Activated CD4-positive, alpha-beta T cell treated with anti-CD3 and anti-CD28 coated beads, Interleukin-2, amount 10 ng/mL, durations not matched to agents 7 days and 5 days (primary cell): ENCODE measurements at regions not wholly inside any gene's neighbourhood (a gene's known extent, or its start where the extent isn't known, plus 50 kb on each side); places are given as distances from the start of the nearest gene placed in this dataset.
"Not testable (repeated sequence)": the region's sequence is repeated elsewhere in the genome, so short reads cannot be mapped to it uniquely, and the experiment has no call there.

Experiments
- CTCF ChIA-PET: fragments of 350-600 bp; sonication (Branson Sonifier 250); formaldehyde crosslinking; loops from one replicate; lab custom pipeline; 2021; ENCODE audit warnings: antibody characterized with exemption; lab: Charles Lee
- POLR2A ChIA-PET: fragments of 350-600 bp; sonication (Branson Sonifier 250); formaldehyde crosslinking; loops from one replicate; lab custom pipeline; 2021; ENCODE audit warnings: antibody characterized with exemption; lab: Charles Lee
- DNase-seq: peaks from one replicate; pipeline ENCODE4 v3.0.0-alpha.2; 2020
- H3K27ac Mint-ChIP-seq: one replicate; pipeline ENCODE4 v1.8.0; 2021; ENCODE audit warnings: mild to moderate bottlenecking, moderate library complexity, mixed read lengths
- H3K27me3 Mint-ChIP-seq: one replicate; pipeline ENCODE4 v1.8.0; 2021; ENCODE audit warnings: mixed read lengths
- H3K36me3 Mint-ChIP-seq: one replicate; pipeline ENCODE4 v1.8.0; 2021; ENCODE audit warnings: low read depth, mixed read lengths
- H3K4me1 Mint-ChIP-seq: one replicate; pipeline ENCODE4 v1.8.0; 2021; ENCODE audit warnings: mixed read lengths
- H3K4me3 Mint-ChIP-seq: one replicate; pipeline ENCODE4 v1.8.0; 2021; ENCODE audit warnings: mild to moderate bottlenecking, moderate library complexity, mixed read lengths
- H3K9me3 Mint-ChIP-seq: one replicate; pipeline ENCODE4 v1.8.0; 2021; ENCODE audit warnings: mixed read lengths

GRCh38 chr10:100659361-100660098, 85.9 kb upstream of the PAX2 start:
- H3K27ac Mint-ChIP-seq: no peak overlapping the region

DNA sequence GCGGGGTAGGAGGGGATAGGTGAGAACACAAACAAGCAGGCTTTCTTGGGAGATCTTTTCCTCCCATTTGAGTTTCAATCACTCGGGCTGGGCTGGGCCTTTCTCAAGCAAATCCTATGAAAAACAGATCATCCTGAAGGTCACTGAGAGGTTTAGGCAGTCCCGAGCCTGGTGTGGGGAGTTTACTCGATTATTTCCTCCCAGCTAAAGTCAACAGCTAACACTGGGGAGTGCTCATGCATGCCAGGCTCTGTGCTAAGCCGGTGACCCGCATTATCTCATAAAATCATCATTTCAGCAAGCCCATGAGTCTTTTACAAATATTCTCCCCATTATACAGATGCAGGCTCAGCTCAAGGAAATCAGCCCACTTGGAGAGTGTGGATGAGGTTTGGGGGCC, 85.0 kb upstream of the PAX2 start:
- peaks cover 5% of the 10 kb centered on the region for H3K36me3 Mint-ChIP-seq
- H3K4me1 Mint-ChIP-seq: peaks cover 10% of the 10 kb centered on the region
- no peaks in the 10 kb centered on the region for H3K9me3 Mint-ChIP-seq
- peaks cover 76% of the 10 kb centered on the region for H3K27me3 Mint-ChIP-seq
- H3K4me3 Mint-ChIP-seq: no peak overlapping the region
- ChIA-PET POLR2A (no interaction called here), CTCF (no interaction called here)
- no peak for DNase-seq
- H3K27ac Mint-ChIP-seq: no peak overlapping the region

More at GRCh38 chr10:100659361-100660098, 85.9 kb upstream of the PAX2 start:
- no peak for DNase-seq
- CTCF ChIA-PET: no interaction called here
- H3K27me3 Mint-ChIP-seq: peaks cover 78% of the 10 kb centered on the region
- no peaks in the 10 kb centered on the region for H3K9me3 Mint-ChIP-seq
- peaks cover 7% of the 10 kb centered on the region for H3K36me3 Mint-ChIP-seq
- POLR2A ChIA-PET: no interaction called here
- peaks cover 17% of the 10 kb centered on the region for H3K4me1 Mint-ChIP-seq
- H3K4me3 Mint-ChIP-seq: no peak overlapping the region

GRCh38 chr10:100660945-100661344, 84.4 kb upstream of the PAX2 start:
- Mint-ChIP-seq H3K36me3 (peaks cover 2% of the 10 kb centered on the region), H3K4me1 (peaks cover 4% of the 10 kb centered on the region), H3K27ac (no peak overlapping the region), H3K4me3 (no peak overlapping the region), H3K9me3 (no peaks in the 10 kb centered on the region), H3K27me3 (peaks cover 71% of the 10 kb centered on the region)
- no peak for DNase-seq
- ChIA-PET POLR2A (no interaction called here), CTCF (no interaction called here)

- DNase-seq: no peak
- POLR2A ChIA-PET: no interaction called here
- no peak overlapping the region for H3K4me3 Mint-ChIP-seq
- CTCF ChIA-PET: no interaction called here
- H3K27me3 Mint-ChIP-seq: peaks cover 68% of the 10 kb centered on the region
- H3K4me1 Mint-ChIP-seq: peaks cover 4% of the 10 kb centered on the region
- no peaks in the 10 kb centered on the region for H3K9me3 Mint-ChIP-seq
- peaks cover 2% of the 10 kb centered on the region for H3K36me3 Mint-ChIP-seq
- no peak overlapping the region for H3K27ac Mint-ChIP-seq
These were observed 83.9 kb upstream of the PAX2 start for GRCh38 chr10:100661520-100661919.

DNA sequence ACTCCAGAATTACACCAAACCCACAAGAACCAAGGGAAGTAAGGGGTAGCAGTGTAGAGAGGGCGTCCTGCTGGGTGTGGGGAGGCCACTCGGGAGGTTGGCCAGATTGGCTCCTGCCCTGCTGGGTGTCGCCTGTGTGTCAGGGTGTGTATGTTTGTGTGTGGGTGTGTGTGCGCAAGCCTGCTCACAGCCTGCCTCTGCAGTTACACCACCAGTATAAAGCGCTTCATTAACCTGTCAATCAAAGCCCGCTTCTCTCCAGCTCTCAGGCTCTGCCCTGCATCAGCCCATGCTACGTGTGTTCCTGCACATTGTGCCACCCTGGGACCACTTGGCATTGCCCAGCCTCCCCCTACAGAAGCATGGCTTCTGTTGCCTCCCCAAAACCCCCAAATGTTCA, 83.3 kb upstream of the PAX2 start:
- H3K27me3 Mint-ChIP-seq: peaks cover 66% of the 10 kb centered on the region
- H3K9me3 Mint-ChIP-seq: no peaks in the 10 kb centered on the region
- H3K36me3 Mint-ChIP-seq: peaks cover 2% of the 10 kb centered on the region
- DNase-seq: no peak
- CTCF ChIA-PET: no interaction called here
- H3K4me1 Mint-ChIP-seq: peaks cover 4% of the 10 kb centered on the region
- no peak overlapping the region for H3K27ac Mint-ChIP-seq
- POLR2A ChIA-PET: no interaction called here
- no peak overlapping the region for H3K4me3 Mint-ChIP-seq

- H3K9me3 Mint-ChIP-seq: no peaks in the 10 kb centered on the region
- ChIA-PET POLR2A (interaction anchor here (0.6 kb wide), 1 partner anchor 36 kb away, joined by 3 read pairs; no protein-coding TSS in a partner anchor), CTCF (interaction anchor here (0.6 to 0.8 kb wide), 2 partner anchors 26 to 326 kb away, joined by 3 read pairs; no protein-coding TSS in a partner anchor)
- H3K4me3 Mint-ChIP-seq: no peak overlapping the region
- H3K36me3 Mint-ChIP-seq: no peaks in the 10 kb centered on the region
- H3K27me3 Mint-ChIP-seq: peaks cover 66% of the 10 kb centered on the region
- no peak for DNase-seq
- H3K27ac Mint-ChIP-seq: no peak overlapping the region
- no peaks in the 10 kb centered on the region for H3K4me1 Mint-ChIP-seq
These were observed 80.8 kb upstream of the PAX2 start for GRCh38 chr10:100664316-100665149.

DNA sequence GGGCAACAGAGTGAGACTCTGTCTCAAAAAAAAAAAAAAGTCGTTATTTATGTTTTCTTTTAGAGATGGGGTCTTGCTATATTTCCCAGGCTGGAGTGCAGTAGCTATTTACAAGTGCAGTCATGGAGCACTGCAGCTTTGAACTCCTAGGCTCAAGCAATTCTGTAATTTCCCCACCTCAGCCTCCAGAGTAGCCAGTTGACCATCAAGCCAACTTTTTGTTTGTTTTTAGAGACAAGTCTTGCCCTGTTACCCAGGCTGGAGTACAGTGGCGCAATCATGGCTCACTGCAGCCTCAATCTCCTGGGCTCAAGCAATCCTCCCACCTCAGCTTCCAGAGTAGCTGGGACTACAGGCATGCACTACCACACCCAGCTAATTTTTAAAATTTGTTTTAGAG, 78.7 kb upstream of the PAX2 start:
- H3K4me1 Mint-ChIP-seq, H3K27ac Mint-ChIP-seq, DNase-seq, H3K36me3 Mint-ChIP-seq, H3K9me3 Mint-ChIP-seq, POLR2A ChIA-PET, H3K4me3 Mint-ChIP-seq, CTCF ChIA-PET: not testable (repeated sequence)
- peaks cover 63% of the 10 kb centered on the region for H3K27me3 Mint-ChIP-seq

- CTCF ChIA-PET: interaction anchor here (2.6 kb wide), 1 partner anchor 74 kb away, joined by 8 read pairs; no protein-coding TSS in a partner anchor
- Mint-ChIP-seq H3K4me1 (peaks cover 5% of the 10 kb centered on the region), H3K9me3 (no peaks in the 10 kb centered on the region), H3K36me3 (no peaks in the 10 kb centered on the region), H3K4me3 (no peak overlapping the region), H3K27me3 (peaks cover 65% of the 10 kb centered on the region), H3K27ac (no peak overlapping the region)
- DNase-seq: no peak
- POLR2A ChIA-PET: no interaction called here
These were observed 75.8 kb upstream of the PAX2 start for GRCh38 chr10:100669616-100670015.

DNA sequence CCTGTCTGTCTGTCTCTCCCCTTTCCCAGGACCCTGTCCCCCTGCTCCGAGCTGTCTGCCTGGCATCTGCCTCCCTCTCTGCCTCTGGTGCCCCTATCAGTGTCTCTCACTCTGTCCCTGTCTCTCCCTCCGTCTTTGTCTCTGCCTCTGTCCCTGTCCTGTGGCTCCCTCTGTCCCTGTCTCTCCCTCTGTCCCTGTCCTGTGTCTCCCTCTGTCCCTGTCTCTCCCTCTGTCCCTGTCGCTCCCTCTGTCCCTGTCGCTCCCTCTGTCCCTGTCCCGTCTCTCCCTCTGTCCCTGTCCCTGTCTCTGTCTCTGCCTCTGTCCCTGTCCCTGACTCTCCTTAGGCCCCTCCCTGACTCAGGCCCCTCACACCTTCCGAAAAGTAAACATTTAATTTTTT, 75.0 kb upstream of the PAX2 start:
- Mint-ChIP-seq H3K27me3 (peaks cover 61% of the 10 kb centered on the region), H3K27ac (no peak overlapping the region), H3K4me3 (no peak overlapping the region), H3K4me1 (peaks cover 5% of the 10 kb centered on the region), H3K9me3 (no peaks in the 10 kb centered on the region), H3K36me3 (no peaks in the 10 kb centered on the region)
- DNase-seq: no peak
- CTCF ChIA-PET: interaction anchor here (2.6 kb wide), 1 partner anchor 74 kb away, joined by 8 read pairs; no protein-coding TSS in a partner anchor
- POLR2A ChIA-PET: no interaction called here

DNA sequence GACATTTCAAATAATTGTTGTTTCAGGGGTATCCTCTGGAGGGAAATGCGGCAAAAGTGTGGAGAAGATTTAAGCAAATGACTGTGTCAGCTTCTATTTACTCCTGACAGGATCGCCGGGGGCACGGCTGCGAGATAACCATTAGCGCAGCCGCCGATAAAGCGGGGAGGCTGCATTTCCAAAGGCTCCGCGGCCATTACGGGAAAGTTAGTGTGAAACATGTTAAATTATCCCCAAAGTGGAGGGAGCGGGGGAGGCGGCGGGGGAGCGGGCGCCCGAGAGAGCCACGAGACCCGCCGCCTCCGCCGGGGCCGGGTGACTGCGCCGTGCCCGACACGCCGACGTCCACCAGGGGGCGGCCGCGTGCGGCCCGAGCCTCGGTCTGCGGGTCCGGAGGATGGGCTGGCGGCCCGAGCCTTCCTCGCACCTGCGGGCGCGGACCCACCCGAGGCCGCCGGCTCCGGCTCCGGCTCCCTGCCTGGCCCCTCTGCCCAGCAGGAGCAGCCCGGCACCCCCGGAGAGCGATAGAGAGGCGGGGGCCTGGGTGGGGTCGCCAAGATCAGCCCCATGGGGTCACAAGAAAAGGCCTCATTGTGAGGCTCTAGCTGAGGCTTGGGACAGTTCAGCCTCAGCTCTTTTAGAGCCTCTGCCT, 74.4 kb upstream of the PAX2 start:
- Mint-ChIP-seq H3K27me3 (peaks cover 63% of the 10 kb centered on the region), H3K4me3 (no peak overlapping the region), H3K4me1 (peaks cover 5% of the 10 kb centered on the region), H3K27ac (no peak overlapping the region), H3K9me3 (no peaks in the 10 kb centered on the region), H3K36me3 (no peaks in the 10 kb centered on the region)
- peak; percentile 61 for DNase-seq
- CTCF ChIA-PET: interaction anchor here (0.9 to 2.6 kb wide), 2 partner anchors 73 to 218 kb away, joined by 3 to 8 read pairs; no protein-coding TSS in a partner anchor
- POLR2A ChIA-PET: no interaction called here

DNA sequence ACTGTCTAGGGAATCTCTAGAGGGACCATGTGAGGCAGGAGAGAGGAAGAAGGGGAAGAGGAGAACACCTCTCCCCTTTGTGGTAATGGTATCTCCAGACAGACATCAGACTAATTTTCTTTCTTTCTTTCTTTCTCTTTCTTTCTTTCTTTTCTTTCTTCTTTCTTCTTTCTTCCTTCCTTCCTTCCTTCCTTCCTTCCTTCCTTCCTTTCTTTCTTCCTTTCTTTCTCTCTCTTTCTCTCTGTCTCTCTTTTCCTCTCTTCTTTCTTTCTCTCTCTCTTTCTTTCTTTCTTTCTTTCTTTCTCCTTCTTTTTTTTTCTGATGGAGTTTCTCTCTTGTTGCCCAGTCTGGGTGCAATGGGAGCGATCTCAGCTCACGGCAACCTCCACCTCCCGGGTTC, 73.2 kb upstream of the PAX2 start:
- Mint-ChIP-seq H3K27me3 (peaks cover 66% of the 10 kb centered on the region), H3K4me3 (no peak overlapping the region), H3K27ac (peak overlapping the region; percentile 19), H3K4me1 (peaks cover 5% of the 10 kb centered on the region), H3K36me3 (no peaks in the 10 kb centered on the region), H3K9me3 (no peaks in the 10 kb centered on the region)
- CTCF ChIA-PET: interaction anchor here (0.5 to 0.9 kb wide), 3 partner anchors 217 to 827 kb away, joined by 3 to 4 read pairs (median 3); no protein-coding TSS in a partner anchor
- no peak for DNase-seq
- POLR2A ChIA-PET: no interaction called here

DNA sequence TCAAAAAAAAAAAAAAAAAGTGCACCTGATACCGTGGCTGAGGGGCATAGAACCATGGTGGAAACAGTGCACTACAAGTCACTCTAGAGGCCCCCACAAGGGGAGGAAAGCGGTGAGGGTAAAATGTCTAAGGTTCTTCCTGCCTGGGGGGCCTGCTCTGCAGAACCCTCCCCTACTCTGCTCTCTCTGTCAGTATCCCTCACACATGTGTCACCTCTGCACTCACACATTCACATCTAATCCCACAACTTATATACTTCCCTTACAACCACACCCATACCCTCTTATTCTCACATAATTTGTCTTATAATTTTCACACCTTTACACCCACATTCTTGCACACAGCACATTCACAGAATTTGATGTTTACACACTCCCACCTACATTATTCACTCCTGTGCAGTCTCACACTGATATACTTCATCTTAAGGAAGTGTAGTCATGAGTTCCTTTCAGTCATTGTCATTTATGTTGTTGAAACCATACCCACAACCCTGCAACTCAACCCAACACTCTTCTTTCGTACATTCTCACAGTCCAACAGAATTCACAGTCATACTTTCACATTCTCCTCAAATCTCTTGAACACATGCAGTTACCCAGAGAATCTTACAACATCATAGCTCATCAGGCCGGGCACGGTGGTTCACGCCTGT, 68.0 kb upstream of the PAX2 start:
- POLR2A ChIA-PET: no interaction called here
- DNase-seq: no peak
- Mint-ChIP-seq H3K36me3 (no peaks in the 10 kb centered on the region), H3K27me3 (peaks cover 57% of the 10 kb centered on the region), H3K9me3 (no peaks in the 10 kb centered on the region), H3K27ac (no peak overlapping the region), H3K4me1 (no peaks in the 10 kb centered on the region), H3K4me3 (no peak overlapping the region)
- CTCF ChIA-PET: no interaction called here
